ENCODE measurements at regions not wholly inside any gene's neighbourhood (a gene's known extent, or its start where the extent isn't known, plus 50 kb on each side); places are given as distances from the start of the nearest gene placed in this dataset.

- Mint-ChIP-seq H3K9me3 (ENCODE audit: unreplicated experiment) (no peaks in the 10 kb centered on the region), H3K27ac (ENCODE audit: unreplicated experiment) (no peak overlapping the region), H3K4me3 (ENCODE audit: unreplicated experiment) (no peak overlapping the region), H3K4me1 (ENCODE audit: unreplicated experiment) (no peaks in the 10 kb centered on the region), H3K36me3 (ENCODE audit: unreplicated experiment) (no peaks in the 10 kb centered on the region), H3K27me3 (ENCODE audit: unreplicated experiment) (peaks cover 8% of the 10 kb centered on the region)
- no peak for TF ChIP-seq CTCF (IDR thresholded peaks at IDR 0.05)
- no peak for DNase-seq (ENCODE audit: extremely low spot score, unreplicated experiment)
Observed at GRCh38 chr2:136232456-136233172, 114.7 kb upstream of the CXCR4 start.

GRCh38 chr2:136230464-136230863 lies 112.5 kb upstream of the CXCR4 start:
- H3K4me1 Mint-ChIP-seq (ENCODE audit: unreplicated experiment), result no peaks in the 10 kb centered on the region
- peaks cover 8% of the 10 kb centered on the region for H3K27me3 Mint-ChIP-seq (ENCODE audit: unreplicated experiment)
- no peaks in the 10 kb centered on the region for H3K9me3 Mint-ChIP-seq (ENCODE audit: unreplicated experiment)
- H3K4me3 Mint-ChIP-seq (ENCODE audit: unreplicated experiment), result no peak overlapping the region
- H3K36me3 Mint-ChIP-seq (ENCODE audit: unreplicated experiment), result no peaks in the 10 kb centered on the region
- no peak for TF ChIP-seq CTCF (IDR thresholded peaks at IDR 0.05)
- DNase-seq (ENCODE audit: extremely low spot score, unreplicated experiment), result no peak
- no peak overlapping the region for H3K27ac Mint-ChIP-seq (ENCODE audit: unreplicated experiment)

- H3K36me3 Mint-ChIP-seq (ENCODE audit: unreplicated experiment), result no peaks in the 10 kb centered on the region
- no peaks in the 10 kb centered on the region for H3K4me1 Mint-ChIP-seq (ENCODE audit: unreplicated experiment)
- H3K4me3 Mint-ChIP-seq (ENCODE audit: unreplicated experiment), result no peak overlapping the region
- no peak overlapping the region for H3K27ac Mint-ChIP-seq (ENCODE audit: unreplicated experiment)
- no peaks in the 10 kb centered on the region for H3K9me3 Mint-ChIP-seq (ENCODE audit: unreplicated experiment)
- no peak for DNase-seq (ENCODE audit: extremely low spot score, unreplicated experiment)
- no peak for TF ChIP-seq CTCF (IDR thresholded peaks at IDR 0.05)
- H3K27me3 Mint-ChIP-seq (ENCODE audit: unreplicated experiment), result peaks cover 7% of the 10 kb centered on the region
Observed at GRCh38 chr2:136226903-136227302, 109.0 kb upstream of the CXCR4 start.

GRCh38 chr2:136225950-136226835 lies 108.2 kb upstream of the CXCR4 start:
- Mint-ChIP-seq H3K36me3 (ENCODE audit: unreplicated experiment) (no peaks in the 10 kb centered on the region), H3K4me1 (ENCODE audit: unreplicated experiment) (no peaks in the 10 kb centered on the region), H3K9me3 (ENCODE audit: unreplicated experiment) (no peaks in the 10 kb centered on the region), H3K27ac (ENCODE audit: unreplicated experiment) (no peak overlapping the region), H3K27me3 (ENCODE audit: unreplicated experiment) (no peaks in the 10 kb centered on the region), H3K4me3 (ENCODE audit: unreplicated experiment) (no peak overlapping the region)
- no peak for DNase-seq (ENCODE audit: extremely low spot score, unreplicated experiment)
- no peak for TF ChIP-seq CTCF (IDR thresholded peaks at IDR 0.05)

- Mint-ChIP-seq H3K9me3 (ENCODE audit: unreplicated experiment) (no peaks in the 10 kb centered on the region), H3K4me3 (ENCODE audit: unreplicated experiment) (no peak overlapping the region), H3K27me3 (ENCODE audit: unreplicated experiment) (no peaks in the 10 kb centered on the region), H3K36me3 (ENCODE audit: unreplicated experiment) (no peaks in the 10 kb centered on the region), H3K4me1 (ENCODE audit: unreplicated experiment) (no peaks in the 10 kb centered on the region), H3K27ac (ENCODE audit: unreplicated experiment) (no peak overlapping the region)
- no peak for TF ChIP-seq CTCF (IDR thresholded peaks at IDR 0.05)
- no peak for DNase-seq (ENCODE audit: extremely low spot score, unreplicated experiment)
Observed at GRCh38 chr2:136223274-136223673, 105.3 kb upstream of the CXCR4 start.
